OCI-LY7 (cell line): ENCODE measurements at regions not wholly inside any gene's neighbourhood (a gene's known extent, or its start where the extent isn't known, plus 50 kb on each side); places are given as distances from the start of the nearest gene placed in this dataset.

Experiments
- CTCF ChIP-seq: fragments of 200-600 bp; sonication (generic); conservative IDR thresholded peaks from 2 replicates; pipeline ENCODE4 v1.5.1; 2014; ENCODE audit warnings: mild to moderate bottlenecking, antibody characterized with exemption, low read length, moderate library complexity, mixed read lengths
- EZH2phosphoT487 ChIP-seq: fragments of 200-600 bp; sonication (generic); IDR thresholded peaks from 2 replicates; pipeline ENCODE4 v1.6.1; 2018; ENCODE audit warnings: low read depth, borderline replicate concordance, mild to moderate bottlenecking, mixed run types, antibody characterized with exemption, low read length, moderate library complexity, mixed read lengths

GRCh38 chr2:146537477-146537876 is 1307.4 kb upstream of the ACVR2A start:
- TF ChIP-seq CTCF = no peak
- TF ChIP-seq EZH2phosphoT487 = no peak
